ENCODE measurements at regions not wholly inside any gene's neighbourhood (a gene's known extent, or its start where the extent isn't known, plus 50 kb on each side); places are given as distances from the start of the nearest gene placed in this dataset.

GRCh38 chr11:91086028-91086427 is 863.2 kb upstream of the CHORDC1 start:
- Histone ChIP-seq H3K27me3 (ENCODE audit: control insufficient read depth in 3 of 3, insufficient read depth in 3 of 3, low read depth in 1 of 3, low read length in 3 of 3) (no peaks in the 10 kb centered on the region), H2AFZ (ENCODE audit: low read length) (no peak overlapping the region), H3K14ac (ENCODE audit: low read length) (no peak overlapping the region), H2AK5ac (ENCODE audit: low read depth, low read length) (no peak overlapping the region), H3K4ac (ENCODE audit: low read length) (no peak overlapping the region), H4K91ac (ENCODE audit: low read depth, low read length, poor library complexity) (no peak overlapping the region), H2BK120ac (ENCODE audit: low read depth, low read length) (no peak overlapping the region), H2BK5ac (ENCODE audit: low read length) (no peak overlapping the region), H2BK12ac (ENCODE audit: low read length) (no peak overlapping the region), H3K18ac (ENCODE audit: low read length) (no peak overlapping the region), H2BK15ac (ENCODE audit: low read length) (no peak overlapping the region), H3K4me3 (ENCODE audit: low read length in 2 of 2) (no peak overlapping the region), H3K79me1 (ENCODE audit: low read depth, low read length) (no peaks in the 10 kb centered on the region), H3K27ac (replicated peaks; ENCODE audit: low read length) (no peak overlapping the region), H3K9ac (ENCODE audit: low read depth, low read length, poor library complexity) (no peak overlapping the region), H3K4me1 (ENCODE audit: control insufficient read depth in 2 of 2, insufficient read depth in 1 of 2, low read depth in 1 of 2, low read length in 2 of 2) (no peaks in the 10 kb centered on the region), H3K36me3 (replicated peaks in 1 of 2; ENCODE audit: control insufficient read depth in 2 of 2, insufficient read depth in 2 of 2, low read length in 2 of 2) (no peaks in the 10 kb centered on the region), H3K23ac (ENCODE audit: low read depth, low read length, poor library complexity) (no peak overlapping the region), H3K9me3 (replicated peaks in 1 of 2; ENCODE audit: control insufficient read depth in 2 of 2, insufficient read depth in 1 of 2, low read depth in 1 of 2, low read length in 2 of 2) (no peaks in the 10 kb centered on the region), H3K4me2 (ENCODE audit: insufficient read depth, low read length, poor library complexity, severe bottlenecking) (no peak overlapping the region), H4K8ac (ENCODE audit: low read depth, low read length) (no peak overlapping the region)
- WGBS, 2 donors (ENCODE audit: extremely low coverage in 2 of 2, insufficient read length in 2 of 2, insufficient replicate concordance in 1 of 2): no CpG with 5 or more reads among the region's 2 CpGs
- no peak for DNase-seq (ENCODE audit: low spot score)

GRCh38 chr11:91082255-91082654 is 859.4 kb upstream of the CHORDC1 start:
- Histone ChIP-seq H2BK12ac (ENCODE audit: low read length) (no peak overlapping the region), H3K79me1 (ENCODE audit: low read depth, low read length) (no peaks in the 10 kb centered on the region), H4K91ac (ENCODE audit: low read depth, low read length, poor library complexity) (no peak overlapping the region), H2BK5ac (ENCODE audit: low read length) (no peak overlapping the region), H3K4ac (ENCODE audit: low read length) (no peak overlapping the region), H3K9me3 (replicated peaks in 1 of 2; ENCODE audit: control insufficient read depth in 2 of 2, insufficient read depth in 1 of 2, low read depth in 1 of 2, low read length in 2 of 2) (no peaks in the 10 kb centered on the region), H3K36me3 (replicated peaks in 1 of 2; ENCODE audit: control insufficient read depth in 2 of 2, insufficient read depth in 2 of 2, low read length in 2 of 2) (no peaks in the 10 kb centered on the region), H4K8ac (ENCODE audit: low read depth, low read length) (no peak overlapping the region), H2AFZ (ENCODE audit: low read length) (no peak overlapping the region), H2AK5ac (ENCODE audit: low read depth, low read length) (no peak overlapping the region), H3K9ac (ENCODE audit: low read depth, low read length, poor library complexity) (no peak overlapping the region), H3K18ac (ENCODE audit: low read length) (no peak overlapping the region), H3K4me1 (ENCODE audit: control insufficient read depth in 2 of 2, insufficient read depth in 1 of 2, low read depth in 1 of 2, low read length in 2 of 2) (no peaks in the 10 kb centered on the region), H3K27ac (replicated peaks; ENCODE audit: low read length) (no peak overlapping the region), H3K14ac (ENCODE audit: low read length) (no peak overlapping the region), H2BK15ac (ENCODE audit: low read length) (no peak overlapping the region), H3K27me3 (ENCODE audit: control insufficient read depth in 3 of 3, insufficient read depth in 3 of 3, low read depth in 1 of 3, low read length in 3 of 3) (no peaks in the 10 kb centered on the region), H2BK120ac (ENCODE audit: low read depth, low read length) (no peak overlapping the region), H3K4me3 (ENCODE audit: low read length in 2 of 2) (no peak overlapping the region), H3K4me2 (ENCODE audit: insufficient read depth, low read length, poor library complexity, severe bottlenecking) (no peak overlapping the region), H3K23ac (ENCODE audit: low read depth, low read length, poor library complexity) (no peak overlapping the region)
- WGBS, 2 donors (ENCODE audit: extremely low coverage in 2 of 2, insufficient read length in 2 of 2, insufficient replicate concordance in 1 of 2): no CpG with 5 or more reads among the region's 1 CpG
- no peak for DNase-seq (ENCODE audit: low spot score)

- Histone ChIP-seq H4K8ac (ENCODE audit: low read depth, low read length) (no peak overlapping the region), H3K4me1 (ENCODE audit: control insufficient read depth in 2 of 2, insufficient read depth in 1 of 2, low read depth in 1 of 2, low read length in 2 of 2) (no peaks in the 10 kb centered on the region), H3K27me3 (ENCODE audit: control insufficient read depth in 3 of 3, insufficient read depth in 3 of 3, low read depth in 1 of 3, low read length in 3 of 3) (no peaks in the 10 kb centered on the region), H3K36me3 (replicated peaks in 1 of 2; ENCODE audit: control insufficient read depth in 2 of 2, insufficient read depth in 2 of 2, low read length in 2 of 2) (no peaks in the 10 kb centered on the region), H2BK15ac (ENCODE audit: low read length) (no peak overlapping the region), H3K9ac (ENCODE audit: low read depth, low read length, poor library complexity) (no peak overlapping the region), H3K14ac (ENCODE audit: low read length) (no peak overlapping the region), H2BK5ac (ENCODE audit: low read length) (no peak overlapping the region), H2BK12ac (ENCODE audit: low read length) (no peak overlapping the region), H3K4me3 (ENCODE audit: low read length in 2 of 2) (no peak overlapping the region), H3K79me1 (ENCODE audit: low read depth, low read length) (no peaks in the 10 kb centered on the region), H2AFZ (ENCODE audit: low read length) (no peak overlapping the region), H3K18ac (ENCODE audit: low read length) (no peak overlapping the region), H3K4me2 (ENCODE audit: insufficient read depth, low read length, poor library complexity, severe bottlenecking) (no peak overlapping the region), H3K9me3 (replicated peaks in 1 of 2; ENCODE audit: control insufficient read depth in 2 of 2, insufficient read depth in 1 of 2, low read depth in 1 of 2, low read length in 2 of 2) (no peaks in the 10 kb centered on the region), H3K4ac (ENCODE audit: low read length) (no peak overlapping the region), H2AK5ac (ENCODE audit: low read depth, low read length) (no peak overlapping the region), H3K27ac (replicated peaks; ENCODE audit: low read length) (no peak overlapping the region), H4K91ac (ENCODE audit: low read depth, low read length, poor library complexity) (no peak overlapping the region), H2BK120ac (ENCODE audit: low read depth, low read length) (no peak overlapping the region), H3K23ac (ENCODE audit: low read depth, low read length, poor library complexity) (no peak overlapping the region)
- DNase-seq (ENCODE audit: low spot score): no peak
- no CpG with 5 or more reads among the region's 4 CpGs for WGBS, 2 donors (ENCODE audit: extremely low coverage in 2 of 2, insufficient read length in 2 of 2, insufficient replicate concordance in 1 of 2)
Observed at GRCh38 chr11:91081440-91082043, 858.7 kb upstream of the CHORDC1 start.

- H3K23ac ChIP-seq (ENCODE audit: low read depth, low read length, poor library complexity): no peak overlapping the region
- H3K9me3 ChIP-seq (replicated peaks in 1 of 2; ENCODE audit: control insufficient read depth in 2 of 2, insufficient read depth in 1 of 2, low read depth in 1 of 2, low read length in 2 of 2): no peaks in the 10 kb centered on the region
- H4K91ac ChIP-seq (ENCODE audit: low read depth, low read length, poor library complexity): no peak overlapping the region
- DNase-seq (ENCODE audit: low spot score): no peak
- no peak overlapping the region for H3K4ac ChIP-seq (ENCODE audit: low read length)
- no peaks in the 10 kb centered on the region for H3K27me3 ChIP-seq (ENCODE audit: control insufficient read depth in 3 of 3, insufficient read depth in 3 of 3, low read depth in 1 of 3, low read length in 3 of 3)
- H2BK12ac ChIP-seq (ENCODE audit: low read length): no peak overlapping the region
- no peaks in the 10 kb centered on the region for H3K4me1 ChIP-seq (ENCODE audit: control insufficient read depth in 2 of 2, insufficient read depth in 1 of 2, low read depth in 1 of 2, low read length in 2 of 2)
- H2AFZ ChIP-seq (ENCODE audit: low read length): no peak overlapping the region
- H3K4me3 ChIP-seq (ENCODE audit: low read length in 2 of 2): no peak overlapping the region
- no peaks in the 10 kb centered on the region for H3K79me1 ChIP-seq (ENCODE audit: low read depth, low read length)
- H2BK5ac ChIP-seq (ENCODE audit: low read length): no peak overlapping the region
- no peak overlapping the region for H3K14ac ChIP-seq (ENCODE audit: low read length)
- no peak overlapping the region for H3K27ac ChIP-seq (replicated peaks; ENCODE audit: low read length)
- 100% methylated on average over 2 of the region's 5 CpGs; no CpG with 5 or more reads in 1 of the 2 donors for WGBS, 2 donors (ENCODE audit: extremely low coverage in 2 of 2, insufficient read length in 2 of 2, insufficient replicate concordance in 1 of 2)
- no peak overlapping the region for H3K18ac ChIP-seq (ENCODE audit: low read length)
- H3K4me2 ChIP-seq (ENCODE audit: insufficient read depth, low read length, poor library complexity, severe bottlenecking): no peak overlapping the region
- no peak overlapping the region for H4K8ac ChIP-seq (ENCODE audit: low read depth, low read length)
- no peak overlapping the region for H2BK120ac ChIP-seq (ENCODE audit: low read depth, low read length)
- no peak overlapping the region for H2AK5ac ChIP-seq (ENCODE audit: low read depth, low read length)
- H3K9ac ChIP-seq (ENCODE audit: low read depth, low read length, poor library complexity): no peak overlapping the region
- H2BK15ac ChIP-seq (ENCODE audit: low read length): no peak overlapping the region
- H3K36me3 ChIP-seq (replicated peaks in 1 of 2; ENCODE audit: control insufficient read depth in 2 of 2, insufficient read depth in 2 of 2, low read length in 2 of 2): no peaks in the 10 kb centered on the region
Observed at GRCh38 chr11:91078221-91078620, 855.4 kb upstream of the CHORDC1 start.
